GM18499 (cell line): ENCODE measurements at regions not wholly inside any gene's neighbourhood (a gene's known extent, or its start where the extent isn't known, plus 50 kb on each side); places are given as distances from the start of the nearest gene placed in this dataset.
"Not testable (repeated sequence)": the region's sequence is repeated elsewhere in the genome, so short reads cannot be mapped to it uniquely, and the experiment has no call there.

Experiments
- ATAC-seq: cut with Tn5 transposase; IDR thresholded peaks from one replicate; pipeline ENCODE4 v1.9.1; 2021; ENCODE audit warnings: moderate number of reproducible peaks; ENCODE audit not compliant: insufficient read depth, unreplicated experiment

GRCh38 chr20:30291686-30292085, 965.8 kb upstream of the DEFB115 start:
- ATAC-seq, result not testable (repeated sequence)

DNA sequence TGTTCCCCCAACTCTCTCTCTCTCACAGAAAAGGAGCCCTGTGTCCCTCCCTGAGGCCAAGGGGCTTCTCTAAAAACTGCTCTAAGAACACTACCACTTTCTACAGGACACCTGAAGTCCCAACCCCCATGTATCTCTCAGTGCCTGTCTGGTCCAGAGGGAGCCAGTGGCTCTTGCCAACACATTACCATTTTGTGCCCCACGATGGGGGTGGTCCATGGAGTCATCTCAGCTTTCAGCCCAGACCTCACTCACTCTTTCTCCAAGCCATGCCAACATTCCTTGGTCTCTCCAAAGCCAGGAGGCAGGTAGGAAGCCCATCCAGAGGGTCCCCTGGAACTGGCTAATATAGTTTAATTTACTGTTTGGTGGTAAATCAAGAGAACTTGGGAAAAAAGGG, 962.1 kb upstream of the DEFB115 start:
- not testable (repeated sequence) for ATAC-seq

DNA sequence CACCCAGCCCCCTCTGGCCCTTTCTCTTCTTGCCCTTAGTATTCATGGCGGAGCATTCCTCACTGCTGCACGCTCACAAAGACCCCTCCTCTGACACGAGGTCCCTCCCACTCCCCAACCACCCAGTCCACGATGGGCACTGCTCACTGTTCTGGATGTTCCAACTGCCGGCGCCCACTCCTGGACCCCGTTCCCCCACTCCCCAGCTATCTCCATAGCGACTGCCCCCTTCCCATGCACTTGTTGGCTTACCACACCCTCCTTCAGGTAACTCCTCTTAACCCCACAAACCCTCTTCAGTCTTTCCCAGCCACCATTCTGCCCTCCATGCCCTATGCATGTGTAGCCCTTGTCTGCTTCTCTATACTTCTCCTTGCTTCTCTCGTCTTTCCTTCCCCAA, 961.5 kb upstream of the DEFB115 start:
- not testable (repeated sequence) for ATAC-seq

DNA sequence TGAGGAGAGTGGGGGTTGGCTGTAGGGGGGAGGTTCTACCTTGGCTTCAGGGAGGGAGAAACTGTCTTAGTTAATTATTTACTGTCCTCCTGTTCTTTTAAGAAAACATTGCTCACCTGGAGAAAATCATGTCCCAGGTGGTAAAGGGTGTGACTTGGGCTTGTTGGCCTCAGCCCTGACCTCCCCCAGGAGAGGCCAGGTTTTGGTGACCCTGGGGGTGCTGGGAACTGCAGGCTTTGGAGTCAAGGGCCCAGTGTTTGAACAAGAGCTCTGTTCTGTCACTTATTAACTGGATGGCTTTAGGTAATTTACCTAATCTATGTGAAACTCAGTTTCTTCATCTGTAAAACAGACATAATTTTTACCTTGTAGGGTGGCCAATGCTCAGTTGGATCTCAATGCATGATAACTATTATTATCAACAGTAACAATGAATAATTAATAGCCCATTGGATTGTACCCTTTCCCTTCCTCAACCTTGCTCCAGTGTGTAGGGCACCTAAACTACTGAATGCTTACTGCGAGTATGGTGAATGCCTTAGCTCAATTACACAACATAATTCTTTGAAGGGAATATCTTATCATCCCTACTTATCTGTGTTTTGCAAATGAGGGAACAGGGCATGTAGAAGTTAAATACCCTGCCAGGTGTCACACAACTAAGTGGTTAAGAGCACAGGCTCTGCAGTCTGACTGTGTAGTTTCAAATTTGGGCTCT, 959.4 kb upstream of the DEFB115 start:
- ATAC-seq, result not testable (repeated sequence)

DNA sequence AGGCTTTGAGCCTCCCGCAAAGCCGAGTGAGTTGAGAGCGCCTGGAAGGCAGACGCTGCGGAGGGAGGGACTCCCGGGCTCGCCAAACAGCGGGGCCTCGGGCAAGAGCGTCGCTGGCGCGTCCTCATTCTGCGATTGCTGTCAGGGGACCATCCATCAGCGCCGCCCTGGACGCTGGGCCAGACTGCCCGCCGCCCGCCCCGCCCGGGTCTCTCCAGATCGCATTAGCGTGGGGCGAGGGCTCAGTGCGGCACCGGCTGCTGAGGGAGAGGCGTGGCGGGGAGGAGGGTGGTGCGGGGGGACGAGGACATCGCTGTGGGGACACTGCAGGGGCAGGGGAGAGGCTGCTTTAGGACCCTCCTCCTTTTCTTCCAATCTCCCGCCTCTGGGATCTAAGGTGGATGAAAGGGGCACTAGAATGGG, 957.2 kb upstream of the DEFB115 start:
- ATAC-seq, result not testable (repeated sequence)

DNA sequence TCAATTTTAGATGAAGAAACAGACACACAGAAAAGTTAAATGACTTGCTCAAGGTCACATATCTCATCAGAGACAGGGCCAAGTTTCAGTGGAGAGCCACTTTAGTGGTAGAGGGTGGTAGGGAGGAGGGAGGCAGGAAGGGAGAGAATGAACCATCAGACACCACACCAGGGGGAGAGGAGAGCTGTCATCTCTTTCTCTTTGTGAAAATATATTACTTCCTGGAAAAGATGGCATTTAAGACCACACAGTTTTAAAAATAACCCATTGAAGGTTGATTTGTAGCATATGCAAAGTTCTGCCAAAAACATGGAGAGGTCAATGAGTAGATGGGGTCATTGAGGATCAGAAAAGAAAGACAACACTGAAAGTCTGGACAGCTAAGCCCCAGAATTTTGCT, 954.7 kb upstream of the DEFB115 start:
- not testable (repeated sequence) for ATAC-seq

GRCh38 chr20:30309938-30310337, 947.5 kb upstream of the DEFB115 start:
- not testable (repeated sequence) for ATAC-seq

GRCh38 chr20:30310385-30310784, 947.1 kb upstream of the DEFB115 start:
- not testable (repeated sequence) for ATAC-seq

DNA sequence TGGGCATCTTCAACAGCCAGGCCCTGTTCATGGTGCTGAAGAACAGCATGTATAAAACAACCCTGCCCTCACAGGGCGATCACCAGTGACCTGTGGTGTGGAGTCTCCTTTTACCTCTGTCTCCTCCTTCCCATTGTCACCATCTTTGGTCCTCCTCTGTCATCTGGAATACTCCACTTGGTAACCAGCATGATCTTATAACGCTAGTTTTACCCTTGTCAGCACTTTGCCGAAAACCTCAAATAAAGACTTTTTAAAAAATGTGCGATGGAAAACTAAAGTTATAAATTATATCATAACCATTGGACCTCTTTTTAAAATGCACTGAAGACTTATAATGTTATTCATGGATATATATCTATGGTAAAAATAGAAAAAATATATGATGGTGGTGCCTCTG, 945.2 kb upstream of the DEFB115 start:
- not testable (repeated sequence) for ATAC-seq

GRCh38 chr20:30313660-30314059, 943.8 kb upstream of the DEFB115 start:
- ATAC-seq, result not testable (repeated sequence)

- ATAC-seq, result not testable (repeated sequence)
These were observed 941.4 kb upstream of the DEFB115 start for GRCh38 chr20:30316063-30316462.

GRCh38 chr20:30316532-30317299, 940.7 kb upstream of the DEFB115 start:
- ATAC-seq, result not testable (repeated sequence)

GRCh38 chr20:30333744-30334143, 923.7 kb upstream of the DEFB115 start:
- not testable (repeated sequence) for ATAC-seq

DNA sequence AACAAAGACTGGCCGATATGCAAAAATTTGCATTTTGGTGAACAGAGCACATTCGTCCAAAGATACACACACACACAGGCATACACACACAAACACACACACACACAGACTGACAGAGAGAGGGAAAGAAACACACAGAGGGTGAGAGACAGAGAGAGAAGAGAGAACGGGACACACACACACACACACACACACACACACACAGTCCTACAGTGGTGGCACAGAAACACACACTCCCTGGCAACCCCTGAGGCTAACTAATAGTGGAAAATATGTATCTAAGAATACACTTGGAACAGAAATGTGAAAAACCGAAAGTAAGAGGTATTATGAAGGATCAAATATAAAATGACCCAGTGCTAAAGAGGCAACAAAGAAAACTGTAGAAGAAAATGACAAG, 919.9 kb upstream of the DEFB115 start:
- ATAC-seq, result not testable (repeated sequence)

DNA sequence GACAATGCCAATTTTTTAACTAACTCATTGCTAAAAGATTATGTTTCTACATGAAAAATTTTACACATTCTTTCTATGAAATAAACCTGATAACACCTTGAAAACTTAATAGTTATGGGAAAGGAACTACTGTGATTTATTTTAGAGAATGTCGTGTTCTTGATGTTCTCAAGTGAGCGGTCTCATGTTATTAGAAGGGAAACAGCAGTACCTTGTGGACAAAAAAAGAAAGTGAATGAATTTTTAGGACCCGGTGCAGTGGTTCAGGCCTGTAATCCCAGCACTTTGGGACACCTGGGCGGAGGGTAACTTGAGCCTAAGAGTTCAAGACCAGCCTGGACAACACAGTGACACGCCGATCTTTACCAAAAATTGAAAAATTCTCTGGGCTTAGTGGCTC, 908.5 kb upstream of the DEFB115 start:
- not testable (repeated sequence) for ATAC-seq

GRCh38 chr20:30356854-30357467, 900.5 kb upstream of the DEFB115 start:
- ATAC-seq, result not testable (repeated sequence)

GRCh38 chr20:30361756-30362155, 895.7 kb upstream of the DEFB115 start:
- not testable (repeated sequence) for ATAC-seq

DNA sequence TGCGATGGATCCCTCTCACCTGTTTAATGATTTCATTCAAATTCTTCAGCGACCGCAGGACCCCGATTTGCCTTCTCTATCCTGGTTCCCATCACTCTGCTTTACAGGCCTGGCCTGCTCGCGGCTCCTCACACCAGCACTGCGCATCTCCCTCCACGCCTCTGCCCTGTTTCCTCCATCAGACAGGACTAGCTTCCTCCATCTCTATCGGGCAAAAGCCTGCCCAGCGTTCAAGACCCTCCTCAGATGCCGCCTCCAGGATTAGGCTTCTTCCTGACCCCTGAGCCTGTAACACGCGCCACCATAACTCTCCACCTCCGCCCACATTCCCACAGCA, 881.1 kb upstream of the DEFB115 start:
- not testable (repeated sequence) for ATAC-seq

DNA sequence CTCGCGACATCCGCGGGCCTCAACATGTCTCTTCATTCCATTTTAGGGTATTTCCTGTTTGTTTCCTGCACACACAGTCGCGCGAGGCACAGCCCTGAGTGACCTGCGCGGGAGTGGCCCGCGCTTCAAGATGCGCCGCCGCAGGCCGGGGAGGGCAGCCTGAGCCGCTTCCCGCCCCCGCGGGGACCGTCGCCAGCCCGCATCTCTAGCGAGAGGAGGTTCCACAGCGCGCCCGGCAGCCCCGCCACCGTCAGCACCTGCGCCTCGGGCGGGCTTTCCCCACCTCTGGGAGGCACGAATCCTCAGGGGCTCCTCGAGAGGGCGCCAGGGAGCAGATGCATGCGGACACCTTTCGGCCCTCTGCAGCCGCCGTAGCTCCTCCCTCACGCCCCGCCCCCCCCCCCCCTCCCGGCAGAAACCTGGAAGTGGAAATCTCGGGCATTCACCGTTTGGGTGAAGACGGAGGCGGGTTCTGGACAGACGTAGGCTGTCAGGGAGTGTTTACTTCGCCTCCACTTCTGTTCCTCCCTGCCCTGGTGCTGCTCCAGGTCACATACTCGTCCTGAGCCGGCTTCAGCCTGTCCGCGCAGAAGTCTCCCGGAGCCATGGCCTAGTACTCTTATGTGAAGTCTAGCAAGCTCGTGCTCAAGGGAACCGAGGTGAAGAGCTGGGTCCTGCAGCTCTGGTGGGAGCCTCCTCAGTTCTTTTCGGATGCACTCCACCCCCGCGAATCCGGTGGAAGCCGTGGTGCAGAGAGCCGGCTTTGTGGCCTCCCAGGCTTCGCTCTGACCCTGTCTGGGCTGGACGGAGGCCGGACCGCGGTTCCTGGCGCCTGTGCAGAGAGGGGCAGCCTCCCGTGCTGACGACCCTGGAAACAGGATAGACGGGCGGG, 880.5 kb upstream of the DEFB115 start:
- ATAC-seq, result peak; percentile 61

- not testable (repeated sequence) for ATAC-seq
These were observed 879.1 kb upstream of the DEFB115 start for GRCh38 chr20:30378317-30378716.
